K562 (cell line): ENCODE measurements at regions not wholly inside any gene's neighbourhood (a gene's known extent, or its start where the extent isn't known, plus 50 kb on each side); places are given as distances from the start of the nearest gene placed in this dataset.

ENCODE experiments used
- CEBPZ ChIP-seq: fragments of 150-350 bp; IDR thresholded peaks from 2 replicates; pipeline ENCODE4 v1.6.1; 2014; ENCODE audit warnings: low read depth, mild to moderate bottlenecking, low read length, borderline replicate concordance
- CHD1 ChIP-seq: fragments of 200-600 bp; sonication (generic); IDR thresholded peaks from one replicate; pipeline ENCODE4 v1.6.1; 2012; ENCODE audit warnings: mild to moderate bottlenecking, moderate library complexity, low read length, inconsistent platforms
- FOXA1 ChIP-seq: fragments of 450-650 bp; IDR thresholded peaks from 2 replicates; pipeline ENCODE4 v1.6.1; 2016; ENCODE audit warnings: mild to moderate bottlenecking, borderline replicate concordance
- GATAD2B ChIP-seq: fragments of 450-650 bp; IDR thresholded peaks from 2 replicates; pipeline ENCODE4 v1.6.1; 2017; ENCODE audit warnings: mild to moderate bottlenecking, borderline replicate concordance
- HIVEP1 ChIP-seq: fragments of 250-450 bp; sonication (Bioruptor Pico); IDR thresholded peaks from 2 replicates; pipeline ENCODE4 v1.4.0; 2020; ENCODE audit warnings: mild to moderate bottlenecking
- MTF1 ChIP-seq: fragments of 250-450 bp; sonication (Bioruptor Pico); IDR thresholded peaks from 2 replicates; pipeline ENCODE4 v1.9.0; 2021; ENCODE audit warnings: moderate library complexity, mild to moderate bottlenecking, inconsistent platforms, borderline replicate concordance
- NFE2L1 ChIP-seq: fragments of 450-650 bp; IDR thresholded peaks from 2 replicates; pipeline ENCODE4 v1.6.1; 2016; ENCODE audit warnings: missing genetic modification characterization, low read depth, mild to moderate bottlenecking, missing compliant biosample characterization, moderate library complexity, borderline replicate concordance
- PHF21A ChIP-seq: fragments of 450-650 bp; IDR thresholded peaks from 2 replicates; pipeline ENCODE4 v1.6.1; 2017; ENCODE audit warnings: low read depth, borderline replicate concordance
- RBFOX2 ChIP-seq: fragments of 200-400 bp; formaldehyde crosslinking; IDR thresholded peaks from 2 replicates; pipeline ENCODE4 v1.6.1; 2017; ENCODE audit warnings: low read depth, mild to moderate bottlenecking, low read length, moderate library complexity
- RERE ChIP-seq: sonication (generic); formaldehyde crosslinking; IDR thresholded peaks from 2 replicates; pipeline ENCODE4 v1.8.0; 2023; ENCODE audit warnings: missing genetic modification reagents, mild to moderate bottlenecking, borderline replicate concordance
- TCFL5 ChIP-seq: fragments of 250-450 bp; sonication (Bioruptor Pico); conservative IDR thresholded peaks from 2 replicates; pipeline ENCODE4 v1.6.1; 2021; ENCODE audit warnings: mild to moderate bottlenecking, moderate library complexity, matching md5 sums
- ZNF12 ChIP-seq: sonication (generic); formaldehyde crosslinking; IDR thresholded peaks from 2 replicates; pipeline ENCODE4 v1.4.0; 2020; ENCODE audit warnings: mild to moderate bottlenecking, missing genetic modification reagents
- ZNF175 ChIP-seq: fragments of 200-800 bp; sonication (Bioruptor generic); IDR thresholded peaks from 2 replicates; pipeline ENCODE4 v1.6.1; 2016; ENCODE audit warnings: low read depth, mild to moderate bottlenecking, missing genetic modification characterization, missing compliant biosample characterization
- TF ChIP-seq, protein P1 (sequence below): IDR thresholded peaks from 2 replicates; pipeline ENCODE4 v1.6.1; 2012; ENCODE audit warnings: low read depth, low read length, improper control_type of control experiment, borderline replicate concordance
- TF ChIP-seq, protein P2 (sequence below): fragments of 450-650 bp; formaldehyde crosslinking; conservative IDR thresholded peaks from 2 replicates; pipeline ENCODE4 v1.4.0; 2022; ENCODE audit warnings: mild to moderate bottlenecking, missing genetic modification characterization

- TF ChIP-seq CEBPZ (no peak), RERE (CRISPR knock-in tag) (no peak), HIVEP1 (CRISPR knock-in tag) (no peak), CHD1 (no peak), ZNF175 (CRISPR knock-in tag) (peak; percentile 49; the same call in 1 of the 2 replicates), RBFOX2 (no peak), NFE2L1 (tag) (no peak), ZNF12 (no peak), TCFL5 (CRISPR knock-in tag) (no peak), FOXA1 (no peak), PHF21A (no peak), GATAD2B (no peak), MTF1 (no peak)
- TF ChIP-seq, protein P1, sequence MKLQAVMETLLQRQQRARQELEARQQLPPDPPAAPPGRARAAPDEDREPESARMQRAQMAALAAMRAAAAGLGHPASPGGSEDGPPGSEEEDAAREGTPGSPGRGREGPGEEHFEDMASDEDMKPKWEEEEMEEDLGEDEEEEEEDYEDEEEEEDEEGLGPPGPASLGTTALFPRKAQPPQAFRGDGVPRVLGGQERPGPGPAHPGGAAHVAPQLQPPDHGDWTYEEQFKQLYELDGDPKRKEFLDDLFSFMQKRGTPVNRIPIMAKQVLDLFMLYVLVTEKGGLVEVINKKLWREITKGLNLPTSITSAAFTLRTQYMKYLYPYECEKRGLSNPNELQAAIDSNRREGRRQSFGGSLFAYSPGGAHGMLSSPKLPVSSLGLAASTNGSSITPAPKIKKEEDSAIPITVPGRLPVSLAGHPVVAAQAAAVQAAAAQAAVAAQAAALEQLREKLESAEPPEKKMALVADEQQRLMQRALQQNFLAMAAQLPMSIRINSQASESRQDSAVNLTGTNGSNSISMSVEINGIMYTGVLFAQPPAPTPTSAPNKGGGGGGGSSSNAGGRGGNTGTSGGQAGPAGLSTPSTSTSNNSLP, result no peak
- TF ChIP-seq, protein P2, sequence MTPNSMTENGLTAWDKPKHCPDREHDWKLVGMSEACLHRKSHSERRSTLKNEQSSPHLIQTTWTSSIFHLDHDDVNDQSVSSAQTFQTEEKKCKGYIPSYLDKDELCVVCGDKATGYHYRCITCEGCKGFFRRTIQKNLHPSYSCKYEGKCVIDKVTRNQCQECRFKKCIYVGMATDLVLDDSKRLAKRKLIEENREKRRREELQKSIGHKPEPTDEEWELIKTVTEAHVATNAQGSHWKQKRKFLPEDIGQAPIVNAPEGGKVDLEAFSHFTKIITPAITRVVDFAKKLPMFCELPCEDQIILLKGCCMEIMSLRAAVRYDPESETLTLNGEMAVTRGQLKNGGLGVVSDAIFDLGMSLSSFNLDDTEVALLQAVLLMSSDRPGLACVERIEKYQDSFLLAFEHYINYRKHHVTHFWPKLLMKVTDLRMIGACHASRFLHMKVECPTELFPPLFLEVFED (CRISPR knock-in tag), result no peak
Measured at GRCh38 chr5:8456846-8457186, 587.9 kb downstream of the MTRR start (continued).
